Fibroblast of villous mesenchyme (primary cell): ENCODE measurements at regions not wholly inside any gene's neighbourhood (a gene's known extent, or its start where the extent isn't known, plus 50 kb on each side); places are given as distances from the start of the nearest gene placed in this dataset.

Experiments
- DNase-seq: peaks from one replicate; pipeline ENCODE4 v3.0.0-alpha.2; 2010; ENCODE audit warnings: low read depth
- H3K4me3 ChIP-seq: 2 replicates; pipeline ENCODE4 v1.5.1; 2011; ENCODE audit warnings: low read depth, mild to moderate bottlenecking, low read length
- CTCF ChIP-seq: IDR thresholded peaks from 2 replicates; pipeline ENCODE4 v1.5.1; 2012; ENCODE audit warnings: low read depth, mild to moderate bottlenecking, low read length; ENCODE audit not compliant: insufficient read depth

- H3K4me3 ChIP-seq = no peak overlapping the region
- DNase-seq = no peak
- TF ChIP-seq CTCF = no peak
Measured at GRCh38 chr14:65312859-65313258, 99.7 kb upstream of the FUT8 start.

- DNase-seq = no peak
- TF ChIP-seq CTCF = no peak
- no peak overlapping the region for H3K4me3 ChIP-seq
Measured at GRCh38 chr14:65318636-65319506, 93.7 kb upstream of the FUT8 start.

GRCh38 chr14:65320661-65321308, 91.7 kb upstream of the FUT8 start:
- no peak for DNase-seq
- no peak overlapping the region for H3K4me3 ChIP-seq
- no peak for TF ChIP-seq CTCF

- DNase-seq = no peak
- no peak for TF ChIP-seq CTCF
- H3K4me3 ChIP-seq = no peak overlapping the region
Measured at GRCh38 chr14:65321370-65321875, 91.1 kb upstream of the FUT8 start.

- DNase-seq = no peak
- no peak overlapping the region for H3K4me3 ChIP-seq
- TF ChIP-seq CTCF = no peak
Measured at GRCh38 chr14:65329481-65329880, 83.0 kb upstream of the FUT8 start.

GRCh38 chr14:65329911-65330310, 82.6 kb upstream of the FUT8 start:
- no peak for DNase-seq

More at GRCh38 chr14:65329911-65330310, 82.6 kb upstream of the FUT8 start:
- H3K4me3 ChIP-seq = no peak overlapping the region
- TF ChIP-seq CTCF = no peak
